Hindlimb muscle (tissue), 1 donor: ENCODE measurements at regions not wholly inside any gene's neighbourhood (a gene's known extent, or its start where the extent isn't known, plus 50 kb on each side); places are given as distances from the start of the nearest gene placed in this dataset.
"Not testable (repeated sequence)": the region's sequence is repeated elsewhere in the genome, so short reads cannot be mapped to it uniquely, and the experiment has no call there.

Experiments used
- DNase-seq: peaks from one replicate; pipeline ENCODE4 v3.0.0-alpha.2; 2013

DNA sequence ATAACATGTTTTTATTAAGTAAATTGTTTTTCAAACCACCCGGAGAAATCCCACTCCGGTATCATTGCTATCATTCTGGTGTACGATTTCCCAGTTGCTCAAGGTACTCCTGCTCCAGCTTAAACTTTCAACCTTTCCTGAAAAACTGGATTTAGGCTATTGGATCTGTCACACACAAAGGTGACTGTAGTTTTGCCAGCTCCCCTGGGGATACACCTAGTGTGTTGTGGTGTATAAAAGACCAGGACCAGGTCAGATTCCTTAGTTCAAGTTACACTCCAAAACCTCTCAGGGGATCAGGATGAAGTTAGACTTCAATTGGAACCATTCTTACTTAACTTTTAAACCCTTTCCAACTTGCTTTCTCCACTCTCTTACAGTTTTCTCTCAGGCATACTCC is 303.9 kb downstream of the NOVA1 start:
- DNase-seq = no peak

DNA sequence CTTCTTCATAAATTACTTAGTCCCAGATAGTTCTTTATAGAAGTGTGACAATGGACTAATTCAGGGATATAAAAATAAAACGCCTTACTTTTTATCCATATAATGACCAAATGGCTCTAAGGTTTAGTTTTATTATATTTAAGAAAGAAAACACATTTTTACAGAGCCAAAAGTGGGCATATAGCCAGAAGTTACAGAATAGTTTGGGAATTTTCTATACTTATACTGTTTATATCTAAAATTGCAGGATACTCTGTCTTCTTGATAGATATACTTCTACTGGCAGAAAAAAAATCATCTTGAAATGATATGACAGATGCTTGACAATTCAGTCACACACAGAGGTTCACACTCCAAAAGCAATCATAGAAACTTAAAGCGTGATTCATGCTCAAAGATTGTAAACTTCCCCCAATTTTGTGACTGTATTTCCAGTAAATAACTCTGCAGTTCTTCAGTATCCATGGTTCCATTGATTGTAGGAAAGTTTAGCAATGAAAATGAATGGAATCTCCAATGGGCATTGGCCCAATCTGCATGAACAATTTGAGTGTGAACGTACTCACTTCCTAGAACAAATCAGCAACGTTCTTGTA is 307.8 kb downstream of the NOVA1 start:
- DNase-seq = peak; percentile 34

GRCh38 chr14:26286913-26287205 is 311.0 kb downstream of the NOVA1 start:
- DNase-seq = no peak

GRCh38 chr14:26286081-26286912 is 311.5 kb downstream of the NOVA1 start:
- DNase-seq = peak; percentile 32

- DNase-seq = no peak
These were observed 315.3 kb downstream of the NOVA1 start for GRCh38 chr14:26282578-26282977.

- DNase-seq = not testable (repeated sequence)
These were observed 315.8 kb downstream of the NOVA1 start for GRCh38 chr14:26282011-26282410.

DNA sequence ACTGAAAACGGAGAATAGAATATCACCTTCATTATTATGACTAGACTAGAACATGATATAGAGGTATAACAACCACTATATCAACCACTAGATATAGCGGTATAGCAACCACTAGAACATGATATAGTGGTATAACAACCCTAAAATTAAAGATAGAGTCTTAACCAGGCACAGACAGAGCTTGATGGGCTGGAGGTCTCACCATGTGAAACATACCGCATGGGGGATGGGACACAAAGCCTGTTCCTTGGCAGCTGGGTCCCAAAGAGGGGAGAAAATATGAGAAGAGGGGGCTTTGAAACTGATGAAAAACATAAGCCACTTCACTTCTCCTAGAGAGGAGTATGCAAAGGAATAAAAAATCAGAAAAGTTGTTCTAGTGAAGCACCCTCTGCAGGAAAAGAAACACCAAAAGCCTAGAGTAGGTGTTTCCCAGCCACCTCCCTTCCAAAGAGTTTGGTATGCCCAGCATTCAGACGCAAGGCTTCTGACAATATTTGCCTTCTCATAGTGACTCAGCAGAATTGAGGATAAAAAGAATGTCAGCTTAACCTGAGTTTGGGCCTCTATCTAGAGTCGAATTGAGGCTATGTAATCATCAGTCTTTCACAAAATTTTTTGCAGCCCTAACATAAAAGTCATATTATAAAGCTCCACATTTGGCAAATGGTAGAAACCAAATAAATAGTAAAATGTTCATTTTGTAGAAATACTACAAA is 316.4 kb downstream of the NOVA1 start:
- DNase-seq = no peak

DNA sequence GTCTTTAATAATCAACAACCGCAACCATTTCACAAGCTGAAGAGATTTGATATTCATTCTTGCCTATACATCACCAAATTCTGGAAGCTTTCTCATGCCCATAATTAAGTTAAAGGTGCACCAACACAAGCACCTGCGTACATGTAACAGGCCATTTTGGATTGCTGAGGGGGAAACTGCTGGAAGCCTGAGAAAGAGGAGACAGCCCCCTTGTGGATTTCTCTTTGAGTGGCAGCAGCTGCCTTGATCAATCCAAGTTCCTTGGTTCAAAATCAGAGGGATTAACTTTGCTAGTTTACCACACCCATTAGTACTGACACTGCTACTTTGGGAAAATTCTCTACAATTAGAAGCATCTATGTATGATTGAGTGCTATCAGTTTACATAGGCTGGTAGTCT is 321.1 kb downstream of the NOVA1 start:
- DNase-seq = no peak

GRCh38 chr14:26265170-26265685 is 332.6 kb downstream of the NOVA1 start:
- no peak for DNase-seq

DNA sequence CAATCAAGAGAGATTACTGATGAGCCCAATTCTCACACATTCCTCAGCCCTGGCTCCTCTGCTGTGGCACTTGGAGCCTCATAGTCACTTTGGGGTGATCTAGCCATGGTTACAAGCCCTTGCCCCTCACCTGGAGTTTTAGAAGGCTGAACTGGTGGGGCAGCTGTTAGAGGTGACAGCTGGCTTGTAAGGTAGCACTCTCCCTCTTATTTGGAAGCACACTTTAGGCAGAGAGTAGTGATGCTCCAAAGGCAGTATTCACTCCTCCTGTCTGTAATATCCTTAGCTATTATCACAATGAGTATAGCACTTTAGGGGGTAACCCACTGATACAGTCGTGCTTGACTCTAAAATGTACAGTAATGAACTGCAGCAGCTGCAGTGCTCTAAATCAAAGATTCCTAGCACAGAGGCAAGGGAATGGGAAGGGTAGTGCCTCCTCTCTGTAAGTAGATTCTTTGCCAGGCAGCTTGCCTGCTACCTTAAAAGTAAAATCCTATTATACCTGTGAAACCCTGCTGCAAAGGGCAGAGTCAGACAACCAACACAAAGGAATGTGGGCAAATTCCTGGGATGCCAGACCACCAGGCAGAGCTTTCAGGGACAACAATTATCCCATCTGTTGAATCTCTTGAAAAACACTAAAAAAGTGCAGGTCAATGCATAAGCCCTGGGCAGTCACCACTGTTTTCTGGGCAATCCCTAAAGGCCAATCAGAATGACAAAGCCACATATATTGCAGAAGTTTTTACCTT is 336.3 kb downstream of the NOVA1 start:
- DNase-seq = no peak

GRCh38 chr14:26255213-26255612 is 342.6 kb downstream of the NOVA1 start:
- DNase-seq = peak; percentile 17

DNA sequence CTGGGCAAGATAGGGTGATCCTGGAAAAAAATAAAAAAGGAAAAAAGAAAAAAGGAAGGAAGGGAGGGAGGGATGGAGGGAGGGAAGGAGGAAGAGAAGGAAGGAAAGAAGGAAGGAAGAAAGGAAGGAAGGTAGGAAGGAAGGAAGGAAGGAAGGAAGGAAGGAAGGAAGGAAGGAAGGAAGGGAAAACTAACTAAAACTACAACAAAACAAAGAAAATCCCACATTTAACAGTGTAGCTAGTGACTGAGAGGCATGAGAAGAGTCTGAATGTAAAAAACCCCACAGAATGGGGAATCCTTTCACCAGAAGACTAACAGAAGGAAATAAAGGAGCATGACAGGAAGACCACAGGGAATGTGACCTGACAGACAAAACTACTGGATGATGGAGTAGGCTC is 345.7 kb downstream of the NOVA1 start:
- no peak for DNase-seq

- no peak for DNase-seq
These were observed 364.7 kb downstream of the NOVA1 start for GRCh38 chr14:26233118-26233517.

DNA sequence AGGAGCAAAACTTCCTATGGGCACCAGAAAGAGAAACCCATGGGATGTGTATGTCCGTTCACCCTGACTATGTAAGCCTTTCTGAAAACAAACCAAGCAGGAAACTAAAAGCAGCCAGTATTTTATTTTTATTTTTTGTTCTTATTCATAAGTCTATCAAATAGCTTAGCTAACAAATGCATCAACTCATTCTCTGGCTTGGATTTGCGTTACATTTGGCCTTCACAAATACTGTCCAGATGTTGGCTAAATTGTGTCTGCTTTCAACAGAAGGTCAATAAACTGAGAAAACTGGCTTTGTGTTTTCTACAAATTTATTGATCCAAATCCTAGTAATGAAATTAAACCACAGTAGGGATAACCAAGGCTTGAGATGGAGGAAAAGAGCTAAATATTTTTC is 379.0 kb downstream of the NOVA1 start:
- peak; percentile 74 for DNase-seq

DNA sequence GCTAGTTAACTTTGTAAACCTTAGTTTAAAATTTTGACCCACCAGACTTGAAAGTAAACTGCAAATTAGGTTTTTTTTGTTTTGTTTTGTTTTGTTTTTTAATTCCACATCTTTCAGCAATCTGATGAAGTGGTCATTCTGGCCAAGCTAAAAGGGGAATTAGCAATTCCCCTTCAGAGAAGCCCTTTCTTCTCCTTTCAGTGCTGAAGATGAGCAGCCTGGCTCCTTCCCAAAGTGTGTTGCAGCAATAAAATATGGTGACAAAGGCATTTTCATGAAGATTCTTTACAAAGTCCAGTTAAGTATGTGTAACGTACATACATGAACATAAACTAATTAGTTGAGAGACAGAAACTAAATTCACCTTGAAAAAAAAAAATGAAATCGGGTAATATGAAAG is 380.1 kb downstream of the NOVA1 start:
- DNase-seq = no peak

DNA sequence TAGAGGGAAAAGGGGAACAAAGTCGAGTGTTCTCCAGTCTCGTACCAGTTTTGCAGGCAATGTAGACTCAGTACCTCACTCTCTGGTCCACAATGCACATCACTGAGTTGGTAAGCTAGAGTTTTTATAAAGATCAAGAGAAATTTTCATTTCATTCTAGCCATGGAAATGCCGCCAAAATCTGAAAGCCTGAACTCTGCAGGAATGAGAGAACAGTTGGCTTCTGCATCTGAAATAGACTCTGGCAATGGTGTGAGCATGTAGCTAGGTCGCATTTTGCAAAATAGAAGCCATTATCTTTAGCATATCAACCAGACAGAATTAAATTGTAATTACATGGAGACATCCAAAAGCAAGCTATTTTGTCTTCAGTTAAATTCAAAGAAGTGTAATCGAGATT is 381.0 kb downstream of the NOVA1 start:
- no peak for DNase-seq

- DNase-seq = no peak
These were observed 383.8 kb downstream of the NOVA1 start for GRCh38 chr14:26213846-26214575.

DNA sequence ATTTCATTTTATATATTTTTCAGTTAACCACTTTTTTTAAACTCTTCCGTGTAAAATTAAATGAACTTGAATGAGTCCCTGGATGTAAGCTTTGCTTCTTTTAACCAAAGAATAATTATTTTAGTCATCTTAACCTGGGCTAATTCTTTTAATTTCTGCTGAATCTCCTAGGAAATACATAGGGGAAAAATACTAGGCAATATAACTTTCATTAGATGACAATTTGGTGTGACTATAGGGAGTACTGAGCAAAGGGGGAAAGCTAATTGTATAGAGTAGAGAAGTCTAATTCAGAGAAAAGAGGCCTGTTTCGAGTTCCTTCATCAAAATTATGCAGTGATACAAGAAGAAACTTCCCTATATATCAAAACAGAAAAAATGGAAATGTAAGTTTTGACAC is 388.1 kb downstream of the NOVA1 start:
- no peak for DNase-seq

DNA sequence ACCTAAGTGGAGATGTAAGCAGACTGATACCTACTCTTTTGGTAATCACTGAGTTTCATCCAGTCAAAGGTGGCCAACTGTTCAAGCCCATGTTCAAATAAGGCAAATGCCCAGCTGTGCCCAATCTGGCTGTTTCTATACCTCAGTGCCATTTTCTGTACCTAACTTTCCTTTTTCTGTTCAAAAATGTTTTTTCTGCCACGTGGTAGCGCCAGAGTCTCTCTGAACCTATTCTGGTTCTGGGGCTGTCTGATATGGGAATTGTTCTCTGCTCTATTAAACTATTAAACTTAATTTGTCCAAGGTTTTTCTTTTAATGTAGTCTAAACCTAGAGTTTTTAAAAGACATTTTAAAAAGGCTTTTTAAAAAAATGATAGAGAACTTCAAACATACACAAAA is 391.2 kb downstream of the NOVA1 start:
- DNase-seq = peak; percentile 19

- DNase-seq = peak; percentile 58
These were observed 392.9 kb downstream of the NOVA1 start for GRCh38 chr14:26204728-26205479.

DNA sequence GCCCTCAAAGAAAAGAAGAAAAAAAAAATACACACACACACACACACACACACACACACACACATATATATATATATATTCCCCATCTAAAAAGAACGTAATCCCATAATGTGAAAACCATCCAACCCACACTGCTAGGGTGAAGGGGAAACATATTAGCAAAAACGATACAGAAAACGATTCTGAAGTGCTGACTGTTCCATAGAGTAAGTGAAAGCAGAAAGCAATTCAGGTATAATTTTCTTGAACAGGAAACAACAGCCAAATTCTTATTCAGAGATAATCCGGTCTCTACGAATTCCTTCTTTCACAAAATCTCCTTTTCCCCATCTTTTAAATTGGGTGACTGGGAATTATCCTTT is 393.5 kb downstream of the NOVA1 start:
- no peak for DNase-seq

DNA sequence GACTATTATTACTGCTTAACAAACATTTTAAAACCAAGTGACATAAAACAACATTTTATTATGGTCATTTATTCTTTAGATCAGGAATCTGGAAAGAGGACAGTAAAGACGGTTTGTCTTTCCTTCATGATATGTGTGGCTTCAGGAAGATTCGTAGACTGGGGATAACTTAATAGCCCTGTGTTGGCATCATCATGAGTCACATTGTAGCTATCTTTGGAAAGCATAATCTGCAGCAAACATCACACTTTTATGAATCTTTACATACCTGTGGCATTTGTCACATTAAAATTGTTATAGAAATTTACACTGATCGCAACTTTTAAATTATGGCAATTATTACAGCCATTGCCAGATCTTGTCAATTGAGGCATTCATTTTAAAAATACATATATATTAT is 397.1 kb downstream of the NOVA1 start:
- no peak for DNase-seq
